ENCODE measurements at regions not wholly inside any gene's neighbourhood (a gene's known extent, or its start where the extent isn't known, plus 50 kb on each side); places are given as distances from the start of the nearest gene placed in this dataset.

DNA sequence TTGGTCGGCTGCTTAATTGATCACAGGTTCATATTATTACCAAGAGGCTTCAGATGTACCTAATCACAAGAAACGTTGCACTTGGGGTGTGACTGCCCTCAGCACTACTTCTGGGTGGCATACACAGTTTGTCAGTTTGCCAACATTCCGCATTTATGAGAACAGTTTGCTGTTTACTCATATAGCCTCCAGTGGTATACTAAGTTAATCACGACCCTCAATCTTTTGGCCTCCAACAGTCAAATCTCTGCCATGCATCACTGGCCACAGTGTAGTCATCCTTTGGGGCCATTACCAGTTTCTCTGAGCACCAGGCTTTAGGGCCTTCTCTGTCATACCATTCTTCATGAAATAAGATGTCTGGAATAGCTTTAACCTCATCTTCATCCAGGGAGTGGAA is 62.8 kb upstream of the BCL9 start:
- no peak for DNase-seq (ENCODE audit: low spot score)
- H3K27ac ChIP-seq (ENCODE audit: low read depth): no peak overlapping the region
- H3K4me1 ChIP-seq (ENCODE audit: insufficient read depth): no peaks in the 10 kb centered on the region
- no peaks in the 10 kb centered on the region; the same call in 1 of the 2 replicates for H4K20me1 ChIP-seq (replicated peaks; ENCODE audit: insufficient read depth)
- ATAC-seq: no peak
- H3F3A ChIP-seq (replicated peaks; ENCODE audit: low read depth): no peaks in the 10 kb centered on the region
- H2AFZ ChIP-seq: no peak overlapping the region; the same call in 1 of the 2 replicates
- no peak overlapping the region for H3K27ac Mint-ChIP-seq
- H3K9me2 ChIP-seq (ENCODE audit: insufficient read depth): peaks cover 4% of the 10 kb centered on the region
- H3K36me3 ChIP-seq (ENCODE audit: insufficient read depth): no peaks in the 10 kb centered on the region
- no peak for TF ChIP-seq ZNF114 (CRISPR knock-in tag; IDR thresholded peaks at IDR 0.05)
- TF ChIP-seq, protein P1, sequence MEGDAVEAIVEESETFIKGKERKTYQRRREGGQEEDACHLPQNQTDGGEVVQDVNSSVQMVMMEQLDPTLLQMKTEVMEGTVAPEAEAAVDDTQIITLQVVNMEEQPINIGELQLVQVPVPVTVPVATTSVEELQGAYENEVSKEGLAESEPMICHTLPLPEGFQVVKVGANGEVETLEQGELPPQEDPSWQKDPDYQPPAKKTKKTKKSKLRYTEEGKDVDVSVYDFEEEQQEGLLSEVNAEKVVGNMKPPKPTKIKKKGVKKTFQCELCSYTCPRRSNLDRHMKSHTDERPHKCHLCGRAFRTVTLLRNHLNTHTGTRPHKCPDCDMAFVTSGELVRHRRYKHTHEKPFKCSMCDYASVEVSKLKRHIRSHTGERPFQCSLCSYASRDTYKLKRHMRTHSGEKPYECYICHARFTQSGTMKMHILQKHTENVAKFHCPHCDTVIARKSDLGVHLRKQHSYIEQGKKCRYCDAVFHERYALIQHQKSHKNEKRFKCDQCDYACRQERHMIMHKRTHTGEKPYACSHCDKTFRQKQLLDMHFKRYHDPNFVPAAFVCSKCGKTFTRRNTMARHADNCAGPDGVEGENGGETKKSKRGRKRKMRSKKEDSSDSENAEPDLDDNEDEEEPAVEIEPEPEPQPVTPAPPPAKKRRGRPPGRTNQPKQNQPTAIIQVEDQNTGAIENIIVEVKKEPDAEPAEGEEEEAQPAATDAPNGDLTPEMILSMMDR (conservative IDR thresholded peaks at IDR 0.05; ENCODE audit: low read depth in 2 of 2): no peak
- no peak for TF ChIP-seq NANOG (IDR thresholded peaks at IDR 0.05; ENCODE audit: borderline replicate concordance)
- no peak for TF ChIP-seq EZH2 (IDR thresholded peaks at IDR 0.05; ENCODE audit: low read depth, unreplicated experiment)
- TF ChIP-seq, protein P2, sequence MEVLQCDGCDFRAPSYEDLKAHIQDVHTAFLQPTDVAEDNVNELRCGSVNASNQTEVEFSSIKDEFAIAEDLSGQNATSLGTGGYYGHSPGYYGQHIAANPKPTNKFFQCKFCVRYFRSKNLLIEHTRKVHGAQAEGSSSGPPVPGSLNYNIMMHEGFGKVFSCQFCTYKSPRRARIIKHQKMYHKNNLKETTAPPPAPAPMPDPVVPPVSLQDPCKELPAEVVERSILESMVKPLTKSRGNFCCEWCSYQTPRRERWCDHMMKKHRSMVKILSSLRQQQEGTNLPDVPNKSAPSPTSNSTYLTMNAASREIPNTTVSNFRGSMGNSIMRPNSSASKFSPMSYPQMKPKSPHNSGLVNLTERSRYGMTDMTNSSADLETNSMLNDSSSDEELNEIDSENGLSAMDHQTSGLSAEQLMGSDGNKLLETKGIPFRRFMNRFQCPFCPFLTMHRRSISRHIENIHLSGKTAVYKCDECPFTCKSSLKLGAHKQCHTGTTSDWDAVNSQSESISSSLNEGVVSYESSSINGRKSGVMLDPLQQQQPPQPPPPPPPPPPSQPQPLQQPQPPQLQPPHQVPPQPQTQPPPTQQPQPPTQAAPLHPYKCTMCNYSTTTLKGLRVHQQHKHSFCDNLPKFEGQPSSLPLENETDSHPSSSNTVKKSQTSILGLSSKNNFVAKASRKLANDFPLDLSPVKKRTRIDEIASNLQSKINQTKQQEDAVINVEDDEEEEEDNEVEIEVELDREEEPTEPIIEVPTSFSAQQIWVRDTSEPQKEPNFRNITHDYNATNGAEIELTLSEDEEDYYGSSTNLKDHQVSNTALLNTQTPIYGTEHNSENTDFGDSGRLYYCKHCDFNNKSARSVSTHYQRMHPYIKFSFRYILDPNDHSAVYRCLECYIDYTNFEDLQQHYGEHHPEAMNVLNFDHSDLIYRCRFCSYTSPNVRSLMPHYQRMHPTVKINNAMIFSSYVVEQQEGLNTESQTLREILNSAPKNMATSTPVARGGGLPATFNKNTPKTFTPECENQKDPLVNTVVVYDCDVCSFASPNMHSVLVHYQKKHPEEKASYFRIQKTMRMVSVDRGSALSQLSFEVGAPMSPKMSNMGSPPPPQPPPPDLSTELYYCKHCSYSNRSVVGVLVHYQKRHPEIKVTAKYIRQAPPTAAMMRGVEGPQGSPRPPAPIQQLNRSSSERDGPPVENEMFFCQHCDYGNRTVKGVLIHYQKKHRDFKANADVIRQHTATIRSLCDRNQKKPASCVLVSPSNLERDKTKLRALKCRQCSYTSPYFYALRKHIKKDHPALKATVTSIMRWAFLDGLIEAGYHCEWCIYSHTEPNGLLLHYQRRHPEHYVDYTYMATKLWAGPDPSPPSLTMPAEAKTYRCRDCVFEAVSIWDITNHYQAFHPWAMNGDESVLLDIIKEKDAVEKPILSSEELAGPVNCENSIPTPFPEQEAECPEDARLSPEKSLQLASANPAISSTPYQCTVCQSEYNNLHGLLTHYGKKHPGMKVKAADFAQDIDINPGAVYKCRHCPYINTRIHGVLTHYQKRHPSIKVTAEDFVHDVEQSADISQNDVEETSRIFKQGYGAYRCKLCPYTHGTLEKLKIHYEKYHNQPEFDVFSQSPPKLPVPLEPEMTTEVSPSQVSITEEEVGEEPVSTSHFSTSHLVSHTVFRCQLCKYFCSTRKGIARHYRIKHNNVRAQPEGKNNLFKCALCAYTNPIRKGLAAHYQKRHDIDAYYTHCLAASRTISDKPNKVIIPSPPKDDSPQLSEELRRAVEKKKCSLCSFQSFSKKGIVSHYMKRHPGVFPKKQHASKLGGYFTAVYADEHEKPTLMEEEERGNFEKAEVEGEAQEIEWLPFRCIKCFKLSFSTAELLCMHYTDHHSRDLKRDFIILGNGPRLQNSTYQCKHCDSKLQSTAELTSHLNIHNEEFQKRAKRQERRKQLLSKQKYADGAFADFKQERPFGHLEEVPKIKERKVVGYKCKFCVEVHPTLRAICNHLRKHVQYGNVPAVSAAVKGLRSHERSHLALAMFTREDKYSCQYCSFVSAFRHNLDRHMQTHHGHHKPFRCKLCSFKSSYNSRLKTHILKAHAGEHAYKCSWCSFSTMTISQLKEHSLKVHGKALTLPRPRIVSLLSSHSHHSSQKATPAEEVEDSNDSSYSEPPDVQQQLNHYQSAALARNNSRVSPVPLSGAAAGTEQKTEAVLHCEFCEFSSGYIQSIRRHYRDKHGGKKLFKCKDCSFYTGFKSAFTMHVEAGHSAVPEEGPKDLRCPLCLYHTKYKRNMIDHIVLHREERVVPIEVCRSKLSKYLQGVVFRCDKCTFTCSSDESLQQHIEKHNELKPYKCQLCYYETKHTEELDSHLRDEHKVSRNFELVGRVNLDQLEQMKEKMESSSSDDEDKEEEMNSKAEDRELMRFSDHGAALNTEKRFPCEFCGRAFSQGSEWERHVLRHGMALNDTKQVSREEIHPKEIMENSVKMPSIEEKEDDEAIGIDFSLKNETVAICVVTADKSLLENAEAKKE (CRISPR knock-in tag; IDR thresholded peaks at IDR 0.05): no peak
- no peak for TF ChIP-seq STAT1 (IDR thresholded peaks at IDR 0.05; ENCODE audit: unreplicated experiment)
- TF ChIP-seq, protein P3, sequence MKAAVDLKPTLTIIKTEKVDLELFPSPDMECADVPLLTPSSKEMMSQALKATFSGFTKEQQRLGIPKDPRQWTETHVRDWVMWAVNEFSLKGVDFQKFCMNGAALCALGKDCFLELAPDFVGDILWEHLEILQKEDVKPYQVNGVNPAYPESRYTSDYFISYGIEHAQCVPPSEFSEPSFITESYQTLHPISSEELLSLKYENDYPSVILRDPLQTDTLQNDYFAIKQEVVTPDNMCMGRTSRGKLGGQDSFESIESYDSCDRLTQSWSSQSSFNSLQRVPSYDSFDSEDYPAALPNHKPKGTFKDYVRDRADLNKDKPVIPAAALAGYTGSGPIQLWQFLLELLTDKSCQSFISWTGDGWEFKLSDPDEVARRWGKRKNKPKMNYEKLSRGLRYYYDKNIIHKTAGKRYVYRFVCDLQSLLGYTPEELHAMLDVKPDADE (IDR thresholded peaks at IDR 0.05): no peak
- TF ChIP-seq POLR2AphosphoS5 (IDR thresholded peaks at IDR 0.05; ENCODE audit: low read depth): no peak
- no peaks in the 10 kb centered on the region for H3K4me1 Mint-ChIP-seq
- no peak overlapping the region for H3K4me3 Mint-ChIP-seq
- H3K9me3 Mint-ChIP-seq: no peaks in the 10 kb centered on the region
- H3K4me3 ChIP-seq: no peak overlapping the region
- no peak overlapping the region for H3K4me2 ChIP-seq
- H3K27me3 ChIP-seq (ENCODE audit: insufficient read depth): no peaks in the 10 kb centered on the region
- peaks cover 2% of the 10 kb centered on the region for H3K27me3 Mint-ChIP-seq (ENCODE audit: insufficient read depth, low read depth, poor library complexity)
- H3K79me2 ChIP-seq (replicated peaks; ENCODE audit: insufficient read depth): no peaks in the 10 kb centered on the region
- no peaks in the 10 kb centered on the region for H3K36me3 Mint-ChIP-seq (ENCODE audit: low read depth)

Data from GM23338 (cell line).